MCF 10A (cell line): ENCODE measurements at regions not wholly inside any gene's neighbourhood (a gene's known extent, or its start where the extent isn't known, plus 50 kb on each side); places are given as distances from the start of the nearest gene placed in this dataset.
A peak's percentile ranks its signal among the peaks of the same experiment; 100 is the strongest.

ENCODE experiments used
- BruUV-seq: library from RNA; stranded (reverse); fragments of 400-500 nt; replicated peaks from 2 replicates; lab custom pipeline; 2021; lab: Mats Ljungman, UMichigan
- CTCF ChIA-PET: fragments of 300-600 bp; sonication (Branson Sonifier 250); formaldehyde crosslinking; extraction: SDS; loops from one replicate; lab custom pipeline; 2021; ENCODE audit warnings: antibody characterized with exemption, inconsistent platforms; lab: Yijun Ruan, JAX
- POLR2A ChIA-PET: fragments of 300-600, 350-650 bp; sonication (Branson Sonifier 250); formaldehyde crosslinking; extraction: SDS; loops from one replicate; lab custom pipeline; 2020; ENCODE audit warnings: antibody characterized with exemption, inconsistent platforms; lab: Yijun Ruan, JAX
- DNase-seq: peaks from one replicate; pipeline ENCODE4 v3.0.0-alpha.2; 2018; ENCODE audit not compliant: unreplicated experiment
- H3K27ac Mint-ChIP-seq: one replicate; pipeline ENCODE4 v1.8.0; 2022; ENCODE audit warnings: mild to moderate bottlenecking, low read depth, mixed read lengths; ENCODE audit not compliant: unreplicated experiment
- H3K27me3 Mint-ChIP-seq: one replicate; pipeline ENCODE4 v1.8.0; 2022; ENCODE audit warnings: mixed read lengths; ENCODE audit not compliant: insufficient read depth, unreplicated experiment
- H3K36me3 Mint-ChIP-seq: one replicate; pipeline ENCODE4 v1.8.0; 2022; ENCODE audit warnings: mild to moderate bottlenecking, moderate library complexity, mixed read lengths; ENCODE audit not compliant: insufficient read depth, unreplicated experiment
- H3K4me1 Mint-ChIP-seq: one replicate; pipeline ENCODE4 v1.8.0; 2022; ENCODE audit warnings: mixed read lengths; ENCODE audit not compliant: insufficient read depth, unreplicated experiment
- H3K4me3 Mint-ChIP-seq: one replicate; pipeline ENCODE4 v1.8.0; 2022; ENCODE audit warnings: mild to moderate bottlenecking, moderate library complexity, mixed read lengths; ENCODE audit not compliant: unreplicated experiment
- H3K9me3 Mint-ChIP-seq: one replicate; pipeline ENCODE4 v1.8.0; 2022; ENCODE audit warnings: mixed read lengths; ENCODE audit not compliant: unreplicated experiment
- intact Hi-C: fragments of 100-400 bp; cut with micrococcal nuclease; formaldehyde crosslinking; loops from 2 replicates; pipeline ENCODE4 v1.14.1; 2022
- TF ChIP-seq, protein P1 (sequence below): fragments of 200-600 bp; IDR thresholded peaks from one replicate; pipeline ENCODE4 v1.8.0; 2022; ENCODE audit warnings: antibody characterized with exemption, mild to moderate bottlenecking; ENCODE audit not compliant: unreplicated experiment

DNA sequence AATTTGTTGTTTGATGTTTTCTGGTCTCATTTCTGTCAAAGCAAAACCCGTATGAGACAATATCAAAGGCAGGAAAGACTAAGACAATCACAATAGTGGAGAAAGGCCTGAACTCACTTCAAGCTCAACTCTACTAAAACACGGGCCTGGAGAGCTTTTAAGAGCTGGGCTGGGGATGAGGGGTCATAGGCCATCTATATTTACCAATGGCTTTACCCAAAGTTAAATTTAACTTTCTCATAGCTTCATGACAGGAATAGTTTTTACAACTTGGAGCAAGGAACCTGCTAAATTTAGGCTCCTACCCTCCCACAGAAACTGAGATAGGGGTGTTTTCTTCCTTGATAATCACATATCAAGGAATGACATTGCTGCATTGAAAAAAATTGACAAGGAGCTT is 223.4 kb upstream of the CHORDC1 start:
- H3K9me3 Mint-ChIP-seq: no peaks in the 10 kb centered on the region
- TF ChIP-seq, protein P1, sequence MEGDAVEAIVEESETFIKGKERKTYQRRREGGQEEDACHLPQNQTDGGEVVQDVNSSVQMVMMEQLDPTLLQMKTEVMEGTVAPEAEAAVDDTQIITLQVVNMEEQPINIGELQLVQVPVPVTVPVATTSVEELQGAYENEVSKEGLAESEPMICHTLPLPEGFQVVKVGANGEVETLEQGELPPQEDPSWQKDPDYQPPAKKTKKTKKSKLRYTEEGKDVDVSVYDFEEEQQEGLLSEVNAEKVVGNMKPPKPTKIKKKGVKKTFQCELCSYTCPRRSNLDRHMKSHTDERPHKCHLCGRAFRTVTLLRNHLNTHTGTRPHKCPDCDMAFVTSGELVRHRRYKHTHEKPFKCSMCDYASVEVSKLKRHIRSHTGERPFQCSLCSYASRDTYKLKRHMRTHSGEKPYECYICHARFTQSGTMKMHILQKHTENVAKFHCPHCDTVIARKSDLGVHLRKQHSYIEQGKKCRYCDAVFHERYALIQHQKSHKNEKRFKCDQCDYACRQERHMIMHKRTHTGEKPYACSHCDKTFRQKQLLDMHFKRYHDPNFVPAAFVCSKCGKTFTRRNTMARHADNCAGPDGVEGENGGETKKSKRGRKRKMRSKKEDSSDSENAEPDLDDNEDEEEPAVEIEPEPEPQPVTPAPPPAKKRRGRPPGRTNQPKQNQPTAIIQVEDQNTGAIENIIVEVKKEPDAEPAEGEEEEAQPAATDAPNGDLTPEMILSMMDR: no peak
- no TSS peak for BruUV-seq
- no peaks in the 10 kb centered on the region for H3K27me3 Mint-ChIP-seq
- ChIA-PET POLR2A (no interaction called here), CTCF (interaction anchor here (0.5 to 0.7 kb wide), 2 partner anchors 11 to 86 kb away, joined by 3 to 4 read pairs; no protein-coding TSS in a partner anchor)
- no peak overlapping the region for H3K27ac Mint-ChIP-seq
- H3K4me3 Mint-ChIP-seq: no peak overlapping the region
- no peaks in the 10 kb centered on the region for H3K4me1 Mint-ChIP-seq
- intact Hi-C loops: no loop called here
- H3K36me3 Mint-ChIP-seq: no peaks in the 10 kb centered on the region
- DNase-seq: no peak

GRCh38 chr11:90438069-90438468 is 215.2 kb upstream of the CHORDC1 start:
- intact Hi-C loops: no loop called here
- H3K27ac Mint-ChIP-seq: no peak overlapping the region
- H3K4me1 Mint-ChIP-seq: no peaks in the 10 kb centered on the region
- no peaks in the 10 kb centered on the region for H3K36me3 Mint-ChIP-seq
- H3K9me3 Mint-ChIP-seq: no peaks in the 10 kb centered on the region
- TF ChIP-seq, protein P1: no peak
- H3K27me3 Mint-ChIP-seq: peaks cover 9% of the 10 kb centered on the region
- BruUV-seq: no TSS peak
- ChIA-PET CTCF (interaction anchor here (1.0 to 2.1 kb wide), 2 partner anchors 150 to 603 kb away, joined by 4 to 15 read pairs; no protein-coding TSS in a partner anchor), POLR2A (no interaction called here)
- DNase-seq: no peak
- no peak overlapping the region for H3K4me3 Mint-ChIP-seq

GRCh38 chr11:90434858-90435257 is 212.0 kb upstream of the CHORDC1 start:
- Mint-ChIP-seq H3K9me3 (no peaks in the 10 kb centered on the region), H3K4me1 (no peaks in the 10 kb centered on the region), H3K27me3 (peaks cover 9% of the 10 kb centered on the region), H3K36me3 (no peaks in the 10 kb centered on the region), H3K4me3 (no peak overlapping the region), H3K27ac (no peak overlapping the region)
- BruUV-seq: no TSS peak
- CTCF ChIA-PET: interaction anchor here (0.6 to 1.3 kb wide), 7 partner anchors 10 to 301 kb away, joined by 3 read pairs; no protein-coding TSS in a partner anchor
- intact Hi-C loops: loop anchor here (1.0 kb wide), 1 partner anchor 147 kb away; no protein-coding TSS in a partner anchor
- TF ChIP-seq, protein P1: no peak
- DNase-seq: peak; percentile 50
- POLR2A ChIA-PET: no interaction called here

- ChIA-PET POLR2A (no interaction called here), CTCF (interaction anchor here (0.6 kb wide), 1 partner anchor 186 kb away, joined by 3 read pairs; no protein-coding TSS in a partner anchor)
- no peak for DNase-seq
- TF ChIP-seq, protein P1: no peak
- no TSS peak for BruUV-seq
- Mint-ChIP-seq H3K27ac (no peak overlapping the region), H3K9me3 (no peaks in the 10 kb centered on the region), H3K4me3 (no peak overlapping the region), H3K27me3 (no peaks in the 10 kb centered on the region), H3K4me1 (no peaks in the 10 kb centered on the region), H3K36me3 (no peaks in the 10 kb centered on the region)
- intact Hi-C loops: loop anchor here (10.0 kb wide), 1 partner anchor 54 kb away; no protein-coding TSS in a partner anchor
Measured at GRCh38 chr11:90428836-90429235, 206.0 kb upstream of the CHORDC1 start.
